OCI-LY3 (cell line): ENCODE measurements at regions not wholly inside any gene's neighbourhood (a gene's known extent, or its start where the extent isn't known, plus 50 kb on each side); places are given as distances from the start of the nearest gene placed in this dataset.

ENCODE experiments used
- H2AFZ ChIP-seq: fragments of 200-600, 300-600 bp; shearing (Covaris generic); 2 replicates; pipeline ENCODE4 v1.6.0; 2014; ENCODE audit warnings: antibody characterized with exemption, low read depth, low read length
- H3K27ac ChIP-seq: fragments of 200-600, 300-600 bp; sonication (generic); 2 replicates; pipeline ENCODE4 v1.5.1; 2014; ENCODE audit warnings: mild to moderate bottlenecking, low read length, moderate library complexity, mixed read lengths
- H3K27me3 ChIP-seq: fragments of 200-600, 300-600 bp; sonication (generic); 2 replicates; pipeline ENCODE4 v1.6.1; 2014; ENCODE audit warnings: low read depth, low read length, mixed read lengths
- H3K36me3 ChIP-seq: fragments of 200-600, 300-600 bp; sonication (generic); replicated peaks from 2 replicates; pipeline ENCODE3; 2014; ENCODE audit warnings: low read depth, low read length, mixed read lengths
- H3K4me1 ChIP-seq: fragments of 300-600, 200-600 bp; sonication (generic); 2 replicates; pipeline ENCODE4 v1.6.1; 2014; ENCODE audit warnings: low read length, mixed read lengths
- H3K4me2 ChIP-seq: fragments of 200-600, 300-600 bp; sonication (generic); 2 replicates; pipeline ENCODE4 v1.6.1; 2014; ENCODE audit warnings: low read length, mixed read lengths
- H3K4me3 ChIP-seq: fragments of 300-600, 200-600 bp; sonication (generic); 2 replicates; pipeline ENCODE4 v1.5.1; 2014; ENCODE audit warnings: antibody characterized with exemption, mild to moderate bottlenecking, low read length, moderate library complexity
- H3K79me2 ChIP-seq: fragments of 300-600, 200-600 bp; shearing (Covaris generic); 2 replicates; pipeline ENCODE4 v1.6.1; 2014; ENCODE audit warnings: mild to moderate bottlenecking, low read length, mixed read lengths
- H3K9ac ChIP-seq: fragments of 300-600, 200-600 bp; shearing (Covaris generic); 2 replicates; pipeline ENCODE4 v1.6.0; 2014; ENCODE audit warnings: mild to moderate bottlenecking, low read length, moderate library complexity
- H3K9me3 ChIP-seq: fragments of 200-600, 300-600 bp; shearing (Covaris generic); 2 replicates; pipeline ENCODE4 v1.6.1; 2014; ENCODE audit warnings: low read length, mixed read lengths; ENCODE audit not compliant: insufficient read depth
- H4K20me1 ChIP-seq: fragments of 200-600, 300-600 bp; sonication (generic); 2 replicates; pipeline ENCODE4 v1.6.1; 2016; ENCODE audit warnings: low read length, mixed read lengths; ENCODE audit not compliant: insufficient read depth
- CTCF ChIP-seq: fragments of 200-600, 300-600 bp; sonication (generic); IDR thresholded peaks from 2 replicates; pipeline ENCODE4 v1.5.1; 2014; ENCODE audit warnings: antibody characterized with exemption, low read length, low read depth
- EZH2phosphoT487 ChIP-seq: fragments of 200-600 bp; shearing (Covaris generic); IDR thresholded peaks from 2 replicates; pipeline ENCODE4 v1.6.1; 2018; ENCODE audit warnings: antibody characterized with exemption, mixed run types, low read depth

GRCh38 chr10:120998782-120999285 lies 147.7 kb downstream of the WDR11 start:
- TF ChIP-seq CTCF = no peak
- no peak for TF ChIP-seq EZH2phosphoT487
- no peak overlapping the region for H3K27ac ChIP-seq
- H3K4me3 ChIP-seq = no peak overlapping the region
- no peaks in the 10 kb centered on the region for H3K79me2 ChIP-seq
- no peaks in the 10 kb centered on the region for H3K9me3 ChIP-seq
- H3K4me1 ChIP-seq = peaks cover 8% of the 10 kb centered on the region
- no peak overlapping the region for H3K9ac ChIP-seq
- no peaks in the 10 kb centered on the region for H4K20me1 ChIP-seq
- H2AFZ ChIP-seq = no peak overlapping the region
- no peaks in the 10 kb centered on the region for H3K36me3 ChIP-seq
- H3K27me3 ChIP-seq = peaks cover 18% of the 10 kb centered on the region; the same call in 1 of the 2 replicates
- H3K4me2 ChIP-seq = no peak overlapping the region

GRCh38 chr10:120999868-121000267 lies 148.7 kb downstream of the WDR11 start:
- no peaks in the 10 kb centered on the region for H3K36me3 ChIP-seq
- no peak overlapping the region for H3K4me3 ChIP-seq
- H3K27me3 ChIP-seq = peaks cover 18% of the 10 kb centered on the region; the same call in 1 of the 2 replicates
- H3K9me3 ChIP-seq = no peaks in the 10 kb centered on the region
- H3K4me2 ChIP-seq = no peak overlapping the region
- no peaks in the 10 kb centered on the region for H3K79me2 ChIP-seq
- no peaks in the 10 kb centered on the region for H4K20me1 ChIP-seq
- H2AFZ ChIP-seq = no peak overlapping the region
- H3K27ac ChIP-seq = no peak overlapping the region
- no peak overlapping the region for H3K9ac ChIP-seq
- peaks cover 8% of the 10 kb centered on the region for H3K4me1 ChIP-seq
- TF ChIP-seq EZH2phosphoT487 (no peak), CTCF (peak; percentile 26)

DNA sequence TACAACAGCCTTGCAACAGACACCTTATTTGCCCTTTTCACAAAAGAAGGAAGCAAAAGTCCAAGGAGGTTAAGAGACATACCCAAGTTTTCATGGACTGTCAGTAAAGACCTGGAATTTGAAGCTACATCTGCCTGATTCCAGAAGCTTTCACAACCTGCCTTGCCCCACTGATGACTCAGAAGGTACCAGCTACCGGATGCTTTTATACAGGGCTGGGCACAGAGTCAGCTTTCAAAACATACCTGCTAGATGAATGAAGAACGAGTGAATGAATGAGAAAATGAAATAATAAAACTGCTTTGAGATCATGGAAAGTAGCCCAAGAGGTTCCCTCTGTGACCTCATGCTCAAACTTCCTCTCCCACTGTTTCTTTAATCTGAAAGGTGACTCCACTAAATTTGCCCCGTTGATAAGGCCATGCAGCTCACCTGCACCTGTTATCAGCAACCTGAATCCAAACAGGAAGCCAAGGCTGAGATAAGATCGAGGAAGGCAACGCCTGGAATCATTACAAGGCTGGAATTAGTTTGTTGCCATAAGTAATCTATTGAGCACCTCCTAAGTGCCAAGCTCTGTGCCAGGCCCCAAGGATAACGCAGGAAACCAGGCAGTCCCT lies 151.5 kb downstream of the WDR11 start:
- peaks cover 9% of the 10 kb centered on the region; the same call in 1 of the 2 replicates for H3K9me3 ChIP-seq
- H3K79me2 ChIP-seq = no peaks in the 10 kb centered on the region
- H3K9ac ChIP-seq = no peak overlapping the region
- peaks cover 17% of the 10 kb centered on the region; the same call in 1 of the 2 replicates for H3K27me3 ChIP-seq
- H3K4me2 ChIP-seq = no peak overlapping the region
- no peak overlapping the region for H2AFZ ChIP-seq
- H3K4me3 ChIP-seq = no peak overlapping the region
- no peaks in the 10 kb centered on the region for H3K4me1 ChIP-seq
- no peaks in the 10 kb centered on the region for H3K36me3 ChIP-seq
- TF ChIP-seq EZH2phosphoT487 = no peak
- no peak for TF ChIP-seq CTCF
- H4K20me1 ChIP-seq = no peaks in the 10 kb centered on the region
- no peak overlapping the region for H3K27ac ChIP-seq

DNA sequence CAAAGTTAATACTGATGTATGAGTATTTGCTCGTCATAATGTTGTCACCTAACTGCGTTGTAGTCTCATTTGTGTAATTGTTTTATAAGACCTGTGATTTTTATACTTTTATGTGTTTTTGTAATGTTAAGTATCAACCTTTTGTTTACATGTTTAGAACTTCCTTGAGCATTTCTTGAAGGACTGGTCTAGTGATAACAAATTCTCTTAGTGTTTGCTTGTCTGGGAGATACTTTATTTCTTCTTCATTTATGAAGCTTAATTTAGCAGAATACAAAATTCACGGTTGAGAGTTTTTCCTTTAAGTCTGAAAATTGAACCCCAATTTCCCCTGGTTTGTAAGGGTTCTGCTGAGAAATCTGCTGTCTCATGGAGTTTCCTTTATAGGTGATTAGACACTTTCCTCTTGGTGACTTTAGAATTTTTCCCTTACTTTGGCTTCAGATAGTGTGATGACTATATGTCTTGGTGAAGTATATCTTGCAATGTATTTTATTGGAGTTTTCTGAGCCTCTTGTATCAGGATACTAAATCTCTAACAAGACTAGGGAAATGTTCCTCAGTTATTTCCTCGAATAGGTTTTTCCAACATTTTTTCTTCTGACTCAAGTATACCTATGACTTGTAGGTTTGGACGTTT lies 154.9 kb downstream of the WDR11 start:
- H3K27me3 ChIP-seq = peaks cover 10% of the 10 kb centered on the region; the same call in 1 of the 2 replicates
- H3K4me1 ChIP-seq = no peaks in the 10 kb centered on the region
- no peaks in the 10 kb centered on the region for H3K36me3 ChIP-seq
- H3K9me3 ChIP-seq = peaks cover 9% of the 10 kb centered on the region; the same call in 1 of the 2 replicates
- no peak for TF ChIP-seq CTCF
- no peak for TF ChIP-seq EZH2phosphoT487
- H3K4me3 ChIP-seq = no peak overlapping the region
- H3K9ac ChIP-seq = no peak overlapping the region
- no peak overlapping the region for H3K27ac ChIP-seq
- no peaks in the 10 kb centered on the region for H3K79me2 ChIP-seq
- no peak overlapping the region for H2AFZ ChIP-seq
- no peaks in the 10 kb centered on the region for H4K20me1 ChIP-seq
- no peak overlapping the region for H3K4me2 ChIP-seq
